Liver (tissue), 3 donors: ENCODE measurements at regions not wholly inside any gene's neighbourhood (a gene's known extent, or its start where the extent isn't known, plus 50 kb on each side); places are given as distances from the start of the nearest gene placed in this dataset.

Experiments
- ATF3 ChIP-seq: IDR thresholded peaks from 2 replicates; pipeline ENCODE4 v1.6.1; 2016; ENCODE audit warnings: antibody characterized with exemption
- CTCF ChIP-seq: fragments of 150-350 bp; IDR thresholded peaks from 2 replicates; pipeline ENCODE4 v1.5.1; 2017; ENCODE audit warnings: improper control_type of control experiment, low read depth, low read length; ENCODE audit not compliant: missing input control
- FOXA1 ChIP-seq: IDR thresholded peaks from 2 replicates; pipeline ENCODE4 v1.6.1; 2016; ENCODE audit warnings: antibody characterized with exemption
- FOXA2 ChIP-seq: IDR thresholded peaks from 2 replicates; pipeline ENCODE4 v1.6.1; 2016; ENCODE audit warnings: antibody characterized with exemption
- JUND ChIP-seq, 2 donors: IDR thresholded peaks; 2 replicates each; pipeline ENCODE4 v1.6.1; 2016; ENCODE audit warnings: antibody characterized with exemption in 2 of 2
- NR2F2 ChIP-seq: IDR thresholded peaks from 2 replicates; pipeline ENCODE4 v1.6.1; 2016; ENCODE audit warnings: antibody characterized with exemption
- RAD21 ChIP-seq, 2 donors: IDR thresholded peaks; 2 replicates each; pipeline ENCODE4 v1.6.1; 2016; ENCODE audit warnings: antibody characterized with exemption in 2 of 2, mild to moderate bottlenecking in 2 of 2
- REST ChIP-seq: IDR thresholded peaks from 2 replicates; pipeline ENCODE4 v1.6.1; 2016; ENCODE audit warnings: antibody characterized with exemption, mild to moderate bottlenecking
- TAF1 ChIP-seq: conservative IDR thresholded peaks from 2 replicates; pipeline ENCODE4 v1.6.1; 2016; ENCODE audit warnings: antibody characterized with exemption, mild to moderate bottlenecking
- ZBTB33 ChIP-seq: IDR thresholded peaks from 2 replicates; pipeline ENCODE4 v1.6.1; 2016; ENCODE audit warnings: antibody characterized with exemption
- donor health status: healthy.
- donor health status: healthy.

GRCh38 chr1:55631509-55631908 lies 416.3 kb upstream of the USP24 start:
- TF ChIP-seq REST: no peak
- no peak for TF ChIP-seq CTCF
- TF ChIP-seq TAF1: no peak
- TF ChIP-seq ZBTB33: no peak
- no peak for TF ChIP-seq FOXA1
- no peak for TF ChIP-seq JUND (IDR thresholded peaks at IDR 0.05)
- no peak for TF ChIP-seq RAD21 (IDR thresholded peaks at IDR 0.05)
- no peak for TF ChIP-seq NR2F2
- TF ChIP-seq ATF3: no peak
- TF ChIP-seq FOXA2: no peak
